ENCODE measurements at regions not wholly inside any gene's neighbourhood (a gene's known extent, or its start where the extent isn't known, plus 50 kb on each side); places are given as distances from the start of the nearest gene placed in this dataset.

- no peak for DNase-seq
These were observed 222.2 kb downstream of the MYCN start for GRCh38 chr2:16162491-16163040.

DNA sequence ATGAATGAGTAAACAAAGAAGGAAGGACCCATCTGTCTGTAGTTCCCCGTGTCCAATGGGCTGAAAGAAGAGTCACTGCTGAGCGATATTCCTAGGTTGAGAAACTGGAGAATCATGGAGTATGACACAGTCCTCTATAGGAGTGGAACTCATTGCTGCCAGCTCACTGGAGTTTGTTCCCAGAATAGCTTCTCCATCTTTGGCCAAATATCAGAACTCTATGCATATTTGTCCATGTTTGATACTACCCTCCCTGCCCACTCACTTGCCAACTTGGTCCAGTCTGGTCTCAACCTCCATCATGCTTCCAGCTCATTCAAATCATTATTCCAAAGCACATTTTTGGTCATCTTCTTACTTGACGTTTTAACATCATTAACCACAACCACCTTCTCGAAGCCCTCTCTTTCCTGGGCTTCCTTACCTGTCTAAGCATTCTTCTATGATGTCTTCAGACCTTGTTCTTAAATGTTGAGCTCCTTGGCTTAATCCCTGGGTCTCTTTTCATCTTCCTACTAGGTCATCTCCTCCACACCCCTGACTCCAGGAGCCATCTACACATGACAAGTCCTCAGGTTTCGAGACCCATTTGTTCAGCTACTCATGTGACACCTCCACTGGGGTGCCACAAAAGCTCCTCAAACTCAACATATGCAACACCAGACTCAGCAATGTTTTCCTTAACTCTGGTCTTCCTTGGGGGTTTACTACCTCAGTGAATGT, 221.6 kb downstream of the MYCN start:
- no peak for DNase-seq

DNA sequence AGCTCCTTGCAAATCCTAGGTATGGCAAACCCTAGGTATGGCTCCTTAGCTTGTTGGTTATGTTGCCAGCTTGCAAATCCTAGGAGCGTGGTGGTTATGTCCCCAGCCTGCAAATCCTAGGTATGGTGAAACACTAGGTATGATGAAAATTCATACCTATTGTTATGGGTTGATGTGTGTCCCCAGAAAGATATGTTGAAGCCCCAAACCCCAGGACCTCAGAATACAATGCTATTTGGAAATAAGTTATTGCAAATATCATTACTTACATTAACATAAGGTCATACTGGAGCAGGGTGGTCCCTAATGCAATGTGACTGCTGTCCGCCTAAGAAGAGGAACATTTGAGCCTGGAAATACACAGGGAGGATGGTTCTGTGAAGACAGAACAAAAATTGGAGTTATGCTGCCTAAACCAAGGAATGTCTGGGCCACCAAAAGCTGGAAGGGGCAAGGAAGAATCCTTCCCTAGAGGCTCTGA, 220.8 kb downstream of the MYCN start:
- no peak for DNase-seq

DNA sequence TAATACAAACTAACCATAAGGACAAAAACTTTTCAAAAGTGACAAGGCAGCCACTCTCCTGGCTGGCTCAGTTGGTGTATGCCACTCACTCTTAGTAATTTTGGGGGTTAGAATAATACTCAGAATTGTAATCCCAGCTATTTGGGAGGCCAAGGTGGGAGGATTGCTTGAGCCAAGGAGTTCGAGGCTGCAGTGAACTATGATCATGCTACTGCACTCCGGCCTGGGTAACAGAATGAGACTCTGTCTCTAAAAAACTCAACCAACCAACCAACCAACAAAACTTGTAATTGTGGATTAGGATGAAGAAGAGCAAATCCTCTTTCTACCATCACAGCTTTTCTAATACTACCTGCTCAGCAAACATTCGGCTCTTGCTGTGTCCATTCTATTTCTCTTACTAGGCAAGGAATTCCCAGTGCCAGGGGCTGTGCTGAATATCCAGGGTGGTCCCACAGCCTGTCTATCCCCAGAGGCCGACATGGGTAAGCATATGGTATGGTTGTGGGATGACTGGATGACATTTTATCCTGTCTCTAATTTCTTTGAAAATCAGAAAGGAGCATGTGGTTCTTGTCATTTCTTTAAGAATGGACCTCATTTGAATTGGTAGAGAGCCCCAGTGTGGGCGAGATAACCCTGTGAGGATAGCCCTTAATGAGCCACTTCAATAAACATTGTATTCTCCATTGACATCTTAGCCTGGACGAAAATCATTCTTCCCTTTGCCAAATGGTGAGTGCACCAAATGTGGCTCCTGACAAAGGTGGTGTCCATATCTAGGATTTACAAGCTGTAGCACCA, 220.1 kb downstream of the MYCN start:
- DNase-seq, result no peak

- no peak for DNase-seq
These were observed 216.1 kb downstream of the MYCN start for GRCh38 chr2:16156411-16156810.

GRCh38 chr2:16155766-16156165, 215.4 kb downstream of the MYCN start:
- DNase-seq, result no peak

GRCh38 chr2:16155366-16155765, 215.0 kb downstream of the MYCN start:
- no peak for DNase-seq

DNA sequence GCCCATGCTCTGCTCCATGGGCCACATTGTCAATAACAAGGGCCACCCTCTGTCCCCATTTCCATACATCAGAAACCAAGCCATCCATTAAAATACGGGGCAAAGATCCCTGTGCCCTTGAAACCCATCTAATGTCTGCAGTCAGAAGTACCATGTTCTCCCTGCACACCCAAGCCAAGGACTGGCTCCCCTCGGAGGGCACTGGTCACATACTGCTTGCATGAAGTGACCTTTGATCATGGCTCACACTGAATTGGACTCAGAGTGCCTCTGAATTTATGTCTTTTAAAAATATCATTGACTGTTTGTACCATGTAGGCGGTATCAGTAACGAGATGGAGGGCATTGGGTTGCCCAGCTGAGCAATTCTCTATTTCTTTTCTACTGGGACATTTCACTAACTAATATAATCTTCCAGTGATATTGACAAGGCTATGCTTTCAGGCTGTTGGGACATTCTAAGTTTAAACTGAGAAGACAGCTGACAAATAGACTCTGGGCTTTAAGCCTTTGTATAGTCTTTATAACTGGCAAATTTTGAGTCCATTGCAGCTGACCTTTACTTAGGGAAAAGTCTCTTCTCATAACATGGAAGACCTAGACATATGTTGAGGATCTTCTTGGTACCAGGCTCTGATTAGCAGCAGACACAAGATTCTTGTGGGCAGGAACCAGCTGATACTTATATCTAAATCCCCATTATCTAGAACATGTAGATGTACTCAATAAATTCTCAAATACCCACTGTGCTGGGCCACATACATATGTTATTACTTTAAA, 214.3 kb downstream of the MYCN start:
- no peak for DNase-seq

- DNase-seq, result no peak
These were observed 213.7 kb downstream of the MYCN start for GRCh38 chr2:16154061-16154460.

- no peak for DNase-seq
These were observed 213.3 kb downstream of the MYCN start for GRCh38 chr2:16153754-16154035.

DNA sequence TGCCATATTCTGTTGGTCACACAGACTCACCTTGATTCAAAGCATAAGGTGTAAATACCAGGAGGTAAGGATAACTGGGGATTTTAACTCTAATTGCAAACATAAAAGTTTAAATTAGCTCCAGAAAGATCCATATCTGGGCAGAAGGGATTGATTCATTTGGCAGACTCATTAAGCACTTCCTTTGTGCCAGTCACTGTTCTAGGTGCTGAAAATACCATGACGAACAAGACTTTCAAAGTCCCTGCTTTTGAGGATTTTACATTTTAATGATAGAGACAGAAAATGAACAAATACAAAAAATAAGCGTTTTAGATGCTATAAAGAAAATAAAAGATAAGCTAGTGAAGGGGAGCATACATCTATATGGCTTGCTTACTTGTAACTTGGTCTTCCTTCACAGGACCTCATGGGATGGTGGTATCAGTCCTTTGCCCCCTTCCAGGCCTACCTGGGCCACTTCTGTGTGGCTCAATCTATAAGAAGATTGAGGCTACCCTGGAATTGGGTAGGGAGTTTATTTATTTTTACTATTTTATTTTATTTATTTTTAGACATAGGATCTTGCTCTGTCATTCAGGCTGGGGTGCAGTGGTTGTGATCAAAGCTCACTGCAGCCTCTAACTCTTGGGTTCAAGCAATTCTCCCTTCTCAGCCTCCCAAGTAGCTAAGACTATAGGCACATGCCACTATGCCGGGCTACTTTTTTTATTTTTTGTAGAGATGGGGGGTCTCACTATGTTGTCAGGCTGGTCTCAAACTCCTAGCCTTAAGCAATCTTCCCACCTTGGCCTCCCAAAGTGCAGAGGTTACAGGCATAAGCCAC, 212.8 kb downstream of the MYCN start:
- DNase-seq, result no peak

GRCh38 chr2:16152071-16152927, 211.9 kb downstream of the MYCN start:
- DNase-seq, result no peak

GRCh38 chr2:16151651-16152050, 211.3 kb downstream of the MYCN start:
- no peak for DNase-seq

GRCh38 chr2:16151281-16151570, 210.9 kb downstream of the MYCN start:
- no peak for DNase-seq

GRCh38 chr2:16150456-16151280, 210.3 kb downstream of the MYCN start:
- DNase-seq, result no peak

DNA sequence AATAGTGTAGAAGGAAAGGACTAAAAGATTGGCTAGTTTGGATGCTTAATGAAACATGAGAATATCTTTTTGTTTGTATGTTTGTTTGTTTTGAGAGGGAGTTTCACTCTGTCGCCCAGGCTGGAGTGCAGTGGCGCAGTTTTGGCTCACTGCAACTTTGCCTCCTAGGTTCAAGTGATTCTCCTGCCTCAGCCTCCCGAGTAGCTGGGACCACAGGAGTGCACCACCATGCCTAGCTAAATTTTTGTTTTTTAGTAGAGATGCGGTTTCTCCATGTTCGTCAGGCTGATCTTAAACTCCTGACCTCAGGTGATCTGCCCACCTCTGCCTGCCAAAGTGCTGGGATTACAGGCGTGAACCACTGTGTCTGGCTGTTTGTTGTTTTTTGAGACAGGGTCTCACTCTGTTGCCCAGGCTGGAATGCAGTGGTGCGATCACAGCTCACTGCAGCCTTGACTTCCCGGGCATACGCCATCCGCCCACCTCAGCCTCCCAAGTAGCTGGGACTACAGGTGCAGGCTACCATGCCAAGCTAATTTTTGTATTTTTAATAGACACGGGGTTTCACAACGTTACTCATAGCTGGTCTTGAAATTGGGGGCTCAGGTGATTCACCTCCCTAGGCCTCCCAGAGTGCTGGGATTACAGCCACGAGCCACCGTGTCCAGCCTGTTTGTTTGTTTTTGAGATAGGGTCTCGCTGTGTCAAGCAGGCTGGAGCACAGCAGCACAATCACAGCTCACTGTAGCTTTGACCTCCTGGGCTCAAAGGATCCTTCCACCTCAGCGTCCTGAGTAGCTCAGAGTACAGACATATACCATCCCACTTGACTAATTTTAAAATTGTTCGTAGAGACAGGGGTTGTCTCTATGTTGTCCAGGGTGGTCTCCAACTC, 209.2 kb downstream of the MYCN start:
- DNase-seq, result no peak

- no peak for DNase-seq
These were observed 208.4 kb downstream of the MYCN start for GRCh38 chr2:16148632-16149348.

GRCh38 chr2:16142383-16143361, 202.3 kb downstream of the MYCN start:
- no peak for DNase-seq

Data from cerebellar nuclear complex (tissue), 1 donor.